Osteoblast (primary cell): ENCODE measurements at regions not wholly inside any gene's neighbourhood (a gene's known extent, or its start where the extent isn't known, plus 50 kb on each side); places are given as distances from the start of the nearest gene placed in this dataset.

ENCODE experiments used
- DNase-seq: peaks from one replicate; pipeline ENCODE4 v3.0.0; 2011; ENCODE audit warnings: low spot score, mixed read lengths; ENCODE audit not compliant: insufficient read length; ENCODE audit errors: missing footprints
- H2AFZ ChIP-seq: 2 replicates; pipeline ENCODE4 v1.6.0; 2011; ENCODE audit warnings: mild to moderate bottlenecking, low read length
- H3K27ac ChIP-seq: 2 replicates; pipeline ENCODE4 v1.5.1; 2011; ENCODE audit warnings: mild to moderate bottlenecking, low read depth, low read length, moderate library complexity
- H3K27me3 ChIP-seq: 2 replicates; pipeline ENCODE4 v1.6.0; 2012; ENCODE audit warnings: mild to moderate bottlenecking, control low read depth, inconsistent platforms, low read length, moderate library complexity; ENCODE audit not compliant: insufficient read depth
- H3K36me3 ChIP-seq: 2 replicates; pipeline ENCODE4 v1.5.1; 2011; ENCODE audit warnings: mild to moderate bottlenecking, low read length, control low read depth, moderate library complexity; ENCODE audit not compliant: insufficient read depth
- H3K4me1 ChIP-seq: 2 replicates; pipeline ENCODE4 v1.5.1; 2011; ENCODE audit warnings: mild to moderate bottlenecking, low read length, control low read depth, moderate library complexity; ENCODE audit not compliant: insufficient read depth
- H3K4me2 ChIP-seq: 2 replicates; pipeline ENCODE4 v1.6.0; 2011; ENCODE audit warnings: mild to moderate bottlenecking, low read length; ENCODE audit not compliant: insufficient read depth
- H3K4me3 ChIP-seq: fragments of 200-600 bp; sonication (generic); 3 replicates; pipeline ENCODE4 v1.5.1; 2012; ENCODE audit warnings: mild to moderate bottlenecking, low read length, inconsistent platforms; ENCODE audit not compliant: insufficient read depth
- H3K79me2 ChIP-seq: 2 replicates; pipeline ENCODE4 v1.6.0; 2012; ENCODE audit warnings: mild to moderate bottlenecking, low read length, control low read depth, inconsistent platforms; ENCODE audit not compliant: insufficient read depth
- H3K9me3 ChIP-seq: 2 replicates; pipeline ENCODE4 v1.5.1; 2011; ENCODE audit warnings: low read depth, low read length, control low read depth
- H4K20me1 ChIP-seq: 2 replicates; pipeline ENCODE4 v1.6.0; 2012; ENCODE audit warnings: mild to moderate bottlenecking, low read length, control low read depth; ENCODE audit not compliant: insufficient read depth
- CTCF ChIP-seq: IDR thresholded peaks from 2 replicates; pipeline ENCODE4 v1.5.1; 2011; ENCODE audit warnings: mild to moderate bottlenecking, low read depth, low read length, moderate library complexity; ENCODE audit errors: extremely low read depth

- H3K4me1 ChIP-seq: no peaks in the 10 kb centered on the region
- H3K79me2 ChIP-seq: no peaks in the 10 kb centered on the region
- H3K27ac ChIP-seq: no peak overlapping the region
- DNase-seq: no peak
- H4K20me1 ChIP-seq: no peaks in the 10 kb centered on the region
- no peaks in the 10 kb centered on the region for H3K9me3 ChIP-seq
- H3K4me2 ChIP-seq: no peak overlapping the region
- H2AFZ ChIP-seq: no peak overlapping the region
- TF ChIP-seq CTCF: no peak
- no peaks in the 10 kb centered on the region for H3K27me3 ChIP-seq
- H3K4me3 ChIP-seq: no peak overlapping the region
- H3K36me3 ChIP-seq: no peaks in the 10 kb centered on the region
Measured at GRCh38 chr4:125447551-125448290, 133.0 kb downstream of the FAT4 start.

- H3K27me3 ChIP-seq: no peaks in the 10 kb centered on the region
- H3K4me3 ChIP-seq: no peak overlapping the region
- H3K36me3 ChIP-seq: no peaks in the 10 kb centered on the region
- TF ChIP-seq CTCF: no peak
- H3K27ac ChIP-seq: no peak overlapping the region
- no peak overlapping the region for H2AFZ ChIP-seq
- no peaks in the 10 kb centered on the region for H3K79me2 ChIP-seq
- H4K20me1 ChIP-seq: no peaks in the 10 kb centered on the region
- H3K9me3 ChIP-seq: no peaks in the 10 kb centered on the region
- H3K4me2 ChIP-seq: no peak overlapping the region
- no peak for DNase-seq
- no peaks in the 10 kb centered on the region for H3K4me1 ChIP-seq
Measured at GRCh38 chr4:125456075-125456474, 141.3 kb downstream of the FAT4 start.

GRCh38 chr4:125459531-125459930 is 144.8 kb downstream of the FAT4 start:
- no peaks in the 10 kb centered on the region for H3K27me3 ChIP-seq
- no peaks in the 10 kb centered on the region for H3K36me3 ChIP-seq

More at GRCh38 chr4:125459531-125459930, 144.8 kb downstream of the FAT4 start:
- H3K9me3 ChIP-seq: no peaks in the 10 kb centered on the region
- no peaks in the 10 kb centered on the region for H3K79me2 ChIP-seq
- H3K4me1 ChIP-seq: no peaks in the 10 kb centered on the region
- no peak for TF ChIP-seq CTCF
- DNase-seq: no peak
- no peak overlapping the region for H3K4me2 ChIP-seq
- H3K27ac ChIP-seq: no peak overlapping the region
- no peaks in the 10 kb centered on the region for H4K20me1 ChIP-seq
- no peak overlapping the region for H2AFZ ChIP-seq
- no peak overlapping the region for H3K4me3 ChIP-seq
